Stimulated activated effector memory CD8-positive, alpha-beta T cell treated with anti-CD3 and anti-CD28 coated beads, Interleukin-12 subunit alpha, Interleukin-12 subunit beta, amount 100 ng/mL, for 72 hours (primary cell): ENCODE measurements at regions not wholly inside any gene's neighbourhood (a gene's known extent, or its start where the extent isn't known, plus 50 kb on each side); places are given as distances from the start of the nearest gene placed in this dataset.
"Not testable (repeated sequence)": the region's sequence is repeated elsewhere in the genome, so short reads cannot be mapped to it uniquely, and the experiment has no call there.

Experiments used
- ATAC-seq: fragments of 150-1000 bp; cut with Tn5 transposase; 2 replicates; pipeline ENCODE4 v1.10.0; 2021
- DNase-seq, 2 donors: peaks; one replicate each; pipeline ENCODE4 v3.0.0; 2021 to 2022; ENCODE audit warnings: low spot score in 2 of 2
- H3K27ac Mint-ChIP-seq: one replicate; pipeline ENCODE4 v1.8.0; 2022; ENCODE audit warnings: mild to moderate bottlenecking, mixed read lengths
- H3K36me3 Mint-ChIP-seq: one replicate; pipeline ENCODE4 v1.8.0; 2022; ENCODE audit warnings: mild to moderate bottlenecking, mixed read lengths
- H3K4me1 Mint-ChIP-seq: one replicate; pipeline ENCODE4 v1.8.0; 2022; ENCODE audit warnings: mixed read lengths
- H3K4me3 Mint-ChIP-seq: one replicate; pipeline ENCODE4 v1.8.0; 2022; ENCODE audit warnings: mild to moderate bottlenecking, mixed read lengths
- H3K9me3 Mint-ChIP-seq: one replicate; pipeline ENCODE4 v1.8.0; 2022; ENCODE audit warnings: mixed read lengths

DNA sequence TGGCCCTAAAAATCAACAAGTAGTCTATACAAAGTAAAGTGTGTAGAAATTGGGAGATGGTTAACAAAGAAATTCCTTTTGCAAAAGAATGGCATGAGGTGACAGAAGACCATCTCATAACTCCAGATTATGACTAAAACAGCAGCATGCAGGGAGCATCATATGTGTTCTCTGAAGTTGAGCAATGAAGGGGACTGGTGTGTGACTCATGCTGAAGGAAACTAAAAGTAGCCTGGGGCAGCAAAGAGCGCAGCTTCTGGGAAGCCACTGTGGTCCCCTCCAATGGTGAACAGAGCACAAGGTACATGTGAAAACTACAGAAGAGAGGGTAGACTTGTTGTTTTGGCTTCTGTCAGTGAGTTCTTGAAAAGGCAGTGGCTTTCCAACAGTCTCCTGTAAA is 133.4 kb downstream of the MACC1 start:
- no peaks in the 10 kb centered on the region for H3K4me1 Mint-ChIP-seq
- DNase-seq = no peak
- ATAC-seq = peak; percentile 73
- no peak overlapping the region for H3K4me3 Mint-ChIP-seq
- no peaks in the 10 kb centered on the region for H3K36me3 Mint-ChIP-seq
- H3K9me3 Mint-ChIP-seq = peaks cover 6% of the 10 kb centered on the region
- no peak overlapping the region for H3K27ac Mint-ChIP-seq

DNA sequence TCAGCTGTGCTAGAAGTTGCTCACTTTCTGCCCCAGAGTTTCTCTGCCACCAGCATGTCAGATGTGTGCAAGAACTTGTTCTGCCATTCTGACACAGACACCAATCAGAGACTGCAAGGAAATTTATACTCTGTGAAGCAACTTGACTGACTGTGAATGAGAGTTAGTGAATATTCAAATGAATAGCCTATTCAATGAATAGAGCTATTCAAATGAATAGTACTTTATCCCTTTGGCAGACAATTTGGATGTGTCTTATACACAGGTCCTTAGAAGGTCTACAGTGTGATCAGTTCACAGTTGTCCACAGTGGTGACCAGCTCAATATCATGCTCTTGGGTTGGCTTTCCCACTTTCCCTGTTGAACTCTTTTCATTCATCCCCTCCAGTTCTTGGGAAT is 138.1 kb downstream of the MACC1 start:
- DNase-seq = no peak
- Mint-ChIP-seq H3K9me3 (peaks cover 8% of the 10 kb centered on the region), H3K36me3 (no peaks in the 10 kb centered on the region), H3K27ac (no peak overlapping the region), H3K4me1 (no peaks in the 10 kb centered on the region), H3K4me3 (no peak overlapping the region)
- ATAC-seq = no peak

DNA sequence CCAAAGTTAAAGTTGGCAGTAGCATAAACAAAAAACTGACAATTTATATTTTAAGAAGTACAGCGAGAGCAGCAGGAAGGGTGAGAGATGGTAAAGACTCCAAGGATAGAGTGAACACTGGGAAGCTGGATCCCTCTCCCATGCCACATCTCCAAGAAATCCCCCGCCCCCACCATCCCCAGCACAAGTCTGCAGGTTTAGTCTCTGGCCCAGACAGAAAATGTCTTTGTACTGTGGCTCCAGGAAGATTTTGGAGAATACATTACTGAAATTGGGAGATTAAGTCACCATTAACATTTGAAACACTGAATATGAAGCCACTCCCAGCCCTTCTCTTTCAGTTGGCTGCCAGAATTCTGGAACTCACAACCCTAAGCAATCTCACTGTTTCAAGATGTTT is 140.3 kb downstream of the MACC1 start:
- no peak for ATAC-seq
- Mint-ChIP-seq H3K4me3 (no peak overlapping the region), H3K36me3 (no peaks in the 10 kb centered on the region), H3K9me3 (peaks cover 8% of the 10 kb centered on the region), H3K4me1 (no peaks in the 10 kb centered on the region), H3K27ac (no peak overlapping the region)
- no peak for DNase-seq

DNA sequence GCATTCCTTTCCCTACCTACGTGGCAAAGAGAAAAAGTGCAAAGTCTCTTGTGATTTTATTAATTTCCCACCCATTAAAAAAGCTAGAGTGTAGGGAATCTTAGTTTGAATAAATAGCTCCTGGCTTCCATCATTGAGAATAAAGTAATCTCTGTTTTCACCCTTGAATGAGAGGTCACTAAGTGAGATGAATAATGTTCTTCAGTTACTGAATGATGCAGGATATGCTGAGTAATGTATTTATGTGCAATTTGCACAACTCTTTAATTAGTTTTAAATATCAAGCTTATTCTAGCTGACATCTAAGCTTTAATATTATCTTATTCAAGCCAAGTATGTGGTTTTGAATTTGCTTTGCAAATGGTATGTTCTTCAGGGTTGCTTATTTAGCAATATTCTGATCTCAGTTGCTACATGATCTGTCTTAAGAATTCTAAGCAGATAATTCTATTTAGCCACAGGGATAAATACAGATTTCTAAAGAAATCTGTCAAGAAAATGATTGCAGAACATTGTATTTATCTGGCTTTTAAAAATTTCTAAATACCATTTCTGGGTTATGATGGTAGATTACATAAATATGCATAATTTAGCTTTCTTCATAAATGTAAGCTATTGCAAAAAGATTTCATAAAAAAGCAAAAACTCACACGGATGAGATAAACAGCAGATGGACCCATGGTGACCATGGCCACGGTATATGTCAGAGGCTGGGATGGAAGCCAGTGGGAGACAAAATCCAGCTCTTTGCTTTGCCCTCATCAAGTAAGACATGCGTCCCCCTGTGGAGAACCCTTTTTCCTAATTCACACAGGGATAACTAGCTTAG is 141.0 kb downstream of the MACC1 start:
- H3K4me1 Mint-ChIP-seq = no peaks in the 10 kb centered on the region
- ATAC-seq (no peak), DNase-seq (no peak)
- H3K27ac Mint-ChIP-seq = no peak overlapping the region
- no peak overlapping the region for H3K4me3 Mint-ChIP-seq
- H3K36me3 Mint-ChIP-seq = no peaks in the 10 kb centered on the region
- H3K9me3 Mint-ChIP-seq = peaks cover 8% of the 10 kb centered on the region

DNA sequence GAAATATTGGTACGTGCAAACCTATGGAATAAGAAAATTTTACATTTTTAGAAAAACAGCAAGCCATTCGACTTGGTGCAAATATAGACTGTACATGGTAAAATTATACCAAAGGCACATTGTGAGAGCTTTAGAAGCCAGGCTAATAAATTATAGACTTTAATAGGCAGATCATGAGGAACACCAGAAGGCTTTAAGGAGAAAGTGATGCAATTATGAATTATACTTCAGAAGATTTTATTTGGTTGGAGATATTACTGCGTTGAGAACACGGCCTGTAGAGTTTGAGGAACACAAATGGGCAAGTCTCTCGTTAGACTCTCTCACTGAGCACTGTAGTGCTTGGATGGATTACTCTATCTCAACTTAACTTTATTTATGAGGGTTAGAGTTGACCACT is 141.7 kb downstream of the MACC1 start:
- Mint-ChIP-seq H3K4me3 (no peak overlapping the region), H3K9me3 (peaks cover 12% of the 10 kb centered on the region), H3K4me1 (no peaks in the 10 kb centered on the region), H3K27ac (no peak overlapping the region), H3K36me3 (no peaks in the 10 kb centered on the region)
- DNase-seq (no peak), ATAC-seq (no peak)

DNA sequence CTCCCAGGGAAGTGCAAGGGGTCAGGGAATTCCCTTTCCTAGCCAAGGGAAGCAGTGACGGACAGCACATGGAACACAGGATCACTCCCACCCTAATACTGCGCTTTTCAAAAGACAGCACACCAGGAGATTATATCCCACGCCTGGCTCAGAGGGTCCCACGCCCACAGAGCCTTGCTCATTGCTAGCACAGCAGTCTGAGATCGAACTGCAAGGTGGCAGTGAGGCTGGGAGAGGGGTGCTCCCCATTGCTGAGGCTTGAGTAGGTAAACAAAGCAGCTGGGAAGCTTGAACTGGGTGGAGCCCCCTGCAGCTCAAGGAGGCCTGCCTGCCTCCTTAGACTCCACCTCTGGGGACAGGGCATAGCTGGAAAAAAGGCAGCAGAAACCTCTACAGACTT is 149.2 kb downstream of the MACC1 start:
- not testable (repeated sequence) for DNase-seq, H3K36me3 Mint-ChIP-seq, ATAC-seq, H3K27ac Mint-ChIP-seq, H3K4me3 Mint-ChIP-seq, H3K4me1 Mint-ChIP-seq
- H3K9me3 Mint-ChIP-seq = peaks cover 12% of the 10 kb centered on the region

DNA sequence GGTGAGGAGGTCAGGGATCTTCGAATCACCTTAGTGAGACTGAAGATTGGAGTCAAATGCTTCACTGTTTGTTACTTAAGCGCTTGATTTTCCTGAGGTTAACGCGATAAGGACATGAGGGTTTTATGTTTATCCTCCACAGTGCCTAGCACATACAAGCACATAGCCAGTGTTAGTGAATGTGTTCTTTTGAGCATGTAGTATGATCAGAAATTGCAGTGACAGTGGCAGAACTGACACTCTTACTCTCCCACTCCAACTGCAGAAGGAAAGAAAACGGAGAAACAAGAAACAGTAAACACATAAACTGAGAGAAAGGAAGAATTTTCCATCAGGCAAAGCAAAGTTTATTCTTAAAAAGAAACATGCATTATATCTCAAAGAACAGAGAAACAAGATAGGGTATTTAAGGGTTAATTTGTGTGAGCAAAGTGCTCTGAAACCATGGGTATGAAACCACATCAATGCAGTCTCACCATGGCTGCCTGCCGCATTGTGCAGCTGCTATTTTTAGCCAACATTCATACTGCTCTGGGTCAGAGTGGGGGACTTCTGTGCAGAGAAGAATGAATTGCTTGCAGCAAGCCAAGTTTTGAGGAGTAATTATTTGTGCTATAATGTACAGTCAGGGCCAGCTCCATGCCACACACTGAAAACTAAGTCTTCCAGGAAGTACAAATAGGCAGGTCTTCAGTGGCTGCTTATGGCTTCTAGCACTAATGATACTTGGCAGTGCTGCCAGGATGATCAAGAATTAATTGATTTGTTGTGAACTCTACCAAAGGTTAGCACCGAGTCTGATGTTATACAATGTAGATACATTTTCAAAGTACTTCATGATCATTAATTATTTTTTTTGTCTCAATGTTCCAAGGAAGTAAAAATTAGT is 152.0 kb downstream of the MACC1 start:
- H3K36me3 Mint-ChIP-seq = no peaks in the 10 kb centered on the region
- no peak overlapping the region for H3K4me3 Mint-ChIP-seq
- H3K27ac Mint-ChIP-seq = no peak overlapping the region
- DNase-seq = no peak
- no peaks in the 10 kb centered on the region for H3K4me1 Mint-ChIP-seq
- peak; percentile 60 for ATAC-seq
- peaks cover 7% of the 10 kb centered on the region for H3K9me3 Mint-ChIP-seq

DNA sequence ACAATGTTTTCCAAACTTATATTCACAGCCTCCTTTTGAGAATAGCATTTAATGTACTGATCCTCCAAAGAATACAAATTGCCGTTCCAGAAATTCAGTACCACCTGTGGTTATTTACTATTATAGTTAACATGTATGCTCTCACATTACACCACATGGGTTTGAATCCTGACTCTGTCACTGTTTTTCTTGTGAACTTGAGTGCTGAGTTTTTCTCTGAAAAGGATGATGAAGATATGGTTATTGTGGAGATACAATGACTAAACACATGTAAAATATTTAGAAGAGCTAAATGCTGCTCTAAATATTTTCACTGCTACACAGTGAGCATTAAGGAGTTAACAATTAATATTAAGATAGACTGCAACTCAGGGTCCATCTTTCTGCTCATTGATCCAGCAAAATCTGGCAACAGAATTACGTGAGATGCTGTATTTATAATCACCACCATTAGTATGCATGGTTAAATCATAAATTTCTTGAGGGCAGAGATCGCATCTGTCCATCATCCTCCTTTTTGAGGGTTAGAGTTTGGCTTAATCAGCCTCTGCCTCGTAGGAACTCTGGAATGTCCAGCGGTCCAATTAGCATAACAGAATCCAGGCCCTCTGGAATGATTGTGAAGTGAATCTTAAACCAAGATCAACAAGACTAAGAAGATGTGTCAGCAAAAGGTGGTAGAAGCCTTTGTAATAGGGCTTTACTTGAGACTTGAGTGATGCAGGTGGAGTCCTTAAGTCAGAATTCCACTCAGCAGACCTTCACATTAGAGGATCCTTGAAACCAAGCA is 152.8 kb downstream of the MACC1 start:
- H3K27ac Mint-ChIP-seq = no peak overlapping the region
- H3K9me3 Mint-ChIP-seq = peaks cover 7% of the 10 kb centered on the region
- H3K36me3 Mint-ChIP-seq = no peaks in the 10 kb centered on the region
- ATAC-seq (no peak), DNase-seq (no peak)
- H3K4me1 Mint-ChIP-seq = no peaks in the 10 kb centered on the region
- H3K4me3 Mint-ChIP-seq = no peak overlapping the region

DNA sequence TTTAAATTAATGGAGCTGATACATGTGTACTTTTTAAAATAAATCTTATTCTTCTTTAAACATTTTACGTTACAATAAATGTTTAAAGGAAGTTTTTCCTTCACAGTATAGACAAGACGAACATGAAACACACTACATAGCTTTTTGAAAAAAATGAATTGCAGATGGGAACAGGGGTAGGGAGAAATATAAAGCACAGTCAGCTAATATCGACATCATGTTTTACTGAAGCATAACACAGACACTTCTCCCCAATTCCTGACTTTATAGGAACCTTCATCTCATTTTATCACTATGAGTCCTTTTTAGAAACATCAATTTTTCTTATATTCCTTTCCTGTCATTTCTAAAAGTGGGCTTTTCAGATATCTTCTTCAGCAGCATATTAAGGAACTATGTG is 153.5 kb downstream of the MACC1 start:
- Mint-ChIP-seq H3K36me3 (no peaks in the 10 kb centered on the region), H3K9me3 (peaks cover 4% of the 10 kb centered on the region), H3K4me1 (no peaks in the 10 kb centered on the region), H3K4me3 (no peak overlapping the region), H3K27ac (no peak overlapping the region)
- DNase-seq (no peak), ATAC-seq (no peak)

DNA sequence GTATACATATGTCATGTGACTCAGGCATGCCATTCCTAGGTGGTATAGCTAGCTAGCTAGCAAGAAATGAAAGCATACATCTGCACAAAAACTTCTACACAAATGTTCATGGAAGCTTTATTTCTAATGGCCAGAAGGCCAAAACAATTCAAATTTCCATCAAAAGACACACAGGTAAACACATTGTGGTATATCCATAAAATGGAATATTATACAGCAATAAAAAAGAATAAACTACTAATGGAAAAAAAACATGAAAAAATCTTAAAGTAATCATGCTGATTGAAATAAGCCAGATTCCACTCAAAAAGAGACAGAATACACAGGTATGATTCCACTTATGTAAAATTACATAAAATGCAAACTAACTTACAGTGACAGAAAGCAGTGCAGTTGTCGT is 154.3 kb downstream of the MACC1 start:
- peaks cover 4% of the 10 kb centered on the region for H3K9me3 Mint-ChIP-seq
- no peak overlapping the region for H3K27ac Mint-ChIP-seq
- DNase-seq = no peak
- H3K4me1 Mint-ChIP-seq = no peaks in the 10 kb centered on the region
- ATAC-seq = no peak
- H3K4me3 Mint-ChIP-seq = no peak overlapping the region
- H3K36me3 Mint-ChIP-seq = no peaks in the 10 kb centered on the region

DNA sequence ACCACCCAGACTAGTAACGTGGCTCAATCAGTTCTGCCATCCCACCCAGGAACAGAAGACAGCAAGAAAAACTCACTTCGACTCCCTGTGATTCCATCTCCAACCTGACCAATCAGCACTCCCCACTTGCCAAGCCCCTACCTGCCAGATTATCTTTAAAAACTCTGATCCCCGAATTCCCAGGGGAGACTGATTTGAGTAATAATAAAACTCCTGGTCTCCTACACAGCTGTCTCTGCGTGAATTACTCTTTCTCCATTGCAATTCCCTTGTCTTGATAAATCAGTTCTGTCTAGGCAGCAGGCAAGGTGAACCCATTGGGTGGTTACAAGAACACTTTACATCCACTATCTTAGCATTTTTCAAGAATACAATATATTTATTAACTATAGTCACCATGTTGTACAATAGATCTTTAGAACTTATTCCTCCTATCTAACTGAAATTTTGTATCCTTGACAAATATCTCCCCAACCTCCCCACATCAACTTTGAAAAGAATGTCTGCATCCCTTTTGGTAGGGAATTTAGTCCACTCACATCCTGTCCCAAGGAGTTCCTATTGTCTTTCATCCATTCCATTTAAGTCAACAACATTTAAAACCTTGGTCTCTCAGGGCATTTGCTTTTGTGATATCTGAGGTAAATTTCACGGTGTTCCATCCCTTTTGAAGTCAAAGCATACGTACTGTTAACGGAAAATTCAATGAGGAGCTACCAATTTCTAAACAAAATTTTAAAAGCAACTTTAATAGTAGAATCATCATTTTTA is 163.7 kb downstream of the MACC1 start:
- Mint-ChIP-seq H3K36me3 (no peaks in the 10 kb centered on the region), H3K4me1 (no peaks in the 10 kb centered on the region), H3K27ac (no peak overlapping the region), H3K4me3 (no peak overlapping the region), H3K9me3 (no peaks in the 10 kb centered on the region)
- no peak for ATAC-seq
- DNase-seq = no peak

DNA sequence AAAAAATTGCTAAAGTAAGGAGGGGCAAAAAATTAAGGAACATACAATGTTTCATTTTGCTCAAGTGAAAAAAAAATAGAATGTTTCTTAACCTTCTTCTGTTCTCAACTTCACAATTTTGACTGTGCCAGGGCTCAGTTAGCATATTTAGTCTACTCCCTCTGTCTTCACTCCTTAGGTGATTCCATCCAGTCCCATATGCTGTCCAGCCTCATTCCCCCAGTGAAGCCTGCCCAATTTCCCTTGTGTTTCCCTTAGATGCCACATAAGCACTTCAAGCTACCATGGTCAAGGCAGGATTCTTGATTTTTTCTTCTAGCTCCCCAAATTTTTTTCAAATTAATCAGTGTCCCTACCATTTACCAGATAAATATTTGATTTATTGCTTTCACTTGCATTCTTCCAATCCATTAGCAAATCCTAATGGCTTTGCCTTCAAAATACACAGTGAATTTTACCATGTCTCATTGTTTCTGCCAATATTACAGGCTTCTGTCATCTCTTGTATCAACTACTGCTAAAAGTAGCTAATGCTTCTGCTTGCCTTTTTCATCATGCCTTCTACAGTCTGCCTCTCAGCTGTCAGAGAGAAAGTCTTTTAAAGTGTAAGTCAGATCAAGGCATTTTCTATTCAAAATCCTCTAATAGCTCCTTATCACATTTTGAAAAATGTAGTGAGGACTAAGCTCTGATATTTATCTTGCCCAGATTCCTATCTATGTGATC is 166.8 kb downstream of the MACC1 start:
- ATAC-seq = no peak
- no peak overlapping the region for H3K4me3 Mint-ChIP-seq
- no peaks in the 10 kb centered on the region for H3K36me3 Mint-ChIP-seq
- H3K9me3 Mint-ChIP-seq = no peaks in the 10 kb centered on the region
- DNase-seq = no peak
- H3K4me1 Mint-ChIP-seq = no peaks in the 10 kb centered on the region
- H3K27ac Mint-ChIP-seq = no peak overlapping the region

DNA sequence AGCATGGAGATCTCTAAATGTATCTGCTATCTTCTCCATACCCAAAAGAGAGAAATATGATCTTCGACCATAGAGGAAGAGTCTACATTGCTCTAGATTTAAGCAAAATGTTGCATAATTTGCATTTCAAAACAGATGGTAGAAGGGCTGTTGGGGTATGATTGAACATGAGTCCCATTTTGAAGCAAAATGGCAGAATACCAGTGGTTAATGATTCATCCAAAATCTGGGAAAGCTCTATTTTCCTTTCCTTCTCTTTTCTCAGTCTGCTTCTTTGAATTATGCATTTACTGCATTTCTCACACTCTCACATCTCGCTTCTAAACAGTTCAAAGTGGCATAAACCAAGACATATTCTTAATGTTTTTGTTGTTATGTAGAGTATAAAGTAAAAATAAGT is 178.5 kb downstream of the MACC1 start:
- no peaks in the 10 kb centered on the region for H3K36me3 Mint-ChIP-seq
- ATAC-seq (no peak), DNase-seq (no peak)
- H3K9me3 Mint-ChIP-seq = no peaks in the 10 kb centered on the region
- H3K4me3 Mint-ChIP-seq = no peak overlapping the region
- no peak overlapping the region for H3K27ac Mint-ChIP-seq
- no peaks in the 10 kb centered on the region for H3K4me1 Mint-ChIP-seq

DNA sequence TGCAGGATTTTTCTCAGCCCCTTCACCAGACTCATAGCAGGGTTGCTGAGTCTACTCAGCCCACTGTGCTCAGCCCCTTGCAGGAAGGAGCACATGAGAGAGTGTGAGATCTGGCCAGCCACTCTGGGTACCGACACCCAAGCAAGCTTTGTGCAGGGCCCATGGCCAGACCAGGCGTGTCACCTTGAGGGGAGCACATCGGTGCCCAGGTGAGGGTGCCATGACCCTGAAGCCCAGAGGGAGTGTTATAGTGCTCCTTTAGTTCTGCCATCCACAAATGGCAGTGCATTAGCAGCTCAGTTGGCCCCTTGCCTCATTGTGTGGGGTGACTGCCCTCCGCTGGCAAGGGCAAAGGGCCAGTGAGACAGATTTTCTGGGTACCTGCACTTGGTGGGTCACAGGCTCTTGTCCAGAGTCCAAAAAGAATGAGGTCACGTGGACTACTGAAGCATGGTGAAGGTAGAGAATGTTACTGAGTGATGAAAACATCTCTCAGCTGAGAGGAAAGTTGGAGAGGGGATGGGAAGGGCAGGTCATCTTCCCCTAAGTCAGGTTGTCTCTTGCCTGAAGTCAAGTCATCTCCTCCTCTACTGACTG is 181.8 kb downstream of the MACC1 start:
- Mint-ChIP-seq H3K9me3 (no peaks in the 10 kb centered on the region), H3K27ac (no peak overlapping the region), H3K4me3 (no peak overlapping the region), H3K4me1 (no peaks in the 10 kb centered on the region), H3K36me3 (no peaks in the 10 kb centered on the region)
- no peak for DNase-seq
- peak; percentile 43 for ATAC-seq
